ENCODE measurements at regions not wholly inside any gene's neighbourhood (a gene's known extent, or its start where the extent isn't known, plus 50 kb on each side); places are given as distances from the start of the nearest gene placed in this dataset.

- Histone ChIP-seq H3K4me3 (ENCODE audit: low read length) (no peak overlapping the region), H3K9me3 (ENCODE audit: control insufficient read depth, low read length) (no peaks in the 10 kb centered on the region), H3K36me3 (ENCODE audit: control insufficient read depth, insufficient read depth, low read length, severe bottlenecking) (no peaks in the 10 kb centered on the region), H3K4me1 (ENCODE audit: control insufficient read depth, insufficient read depth, low read length) (no peaks in the 10 kb centered on the region), H3K9ac (ENCODE audit: low read length) (no peak overlapping the region), H3K27me3 (replicated peaks; ENCODE audit: control insufficient read depth, insufficient read depth, low read length) (no peaks in the 10 kb centered on the region)
- DNase-seq (ENCODE audit: low read depth), result no peak
Observed at GRCh38 chr7:20839196-20839735, 52.6 kb upstream of the SP8 start.

DNA sequence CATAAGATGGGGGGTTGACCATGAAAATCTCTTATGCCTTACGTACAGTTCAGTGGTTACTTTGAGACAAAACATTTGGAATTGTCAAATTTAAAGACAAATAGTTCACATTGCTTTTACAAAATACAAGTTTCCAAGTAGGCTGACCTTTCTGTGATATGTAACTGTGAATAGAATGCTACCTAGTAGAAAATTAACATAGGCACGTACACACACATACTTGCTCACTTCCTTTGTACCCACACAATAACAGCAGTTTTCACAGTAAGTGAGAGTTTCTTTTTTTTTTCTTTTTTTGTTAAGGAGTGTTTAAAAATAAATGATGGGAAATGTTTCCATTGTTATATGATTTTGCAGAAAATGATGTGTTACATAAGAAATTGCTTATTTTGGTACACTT lies 53.3 kb upstream of the SP8 start:
- Histone ChIP-seq H3K9ac (ENCODE audit: low read length) (no peak overlapping the region), H3K4me3 (ENCODE audit: low read length) (no peak overlapping the region), H3K36me3 (ENCODE audit: control insufficient read depth, insufficient read depth, low read length, severe bottlenecking) (no peaks in the 10 kb centered on the region), H3K9me3 (ENCODE audit: control insufficient read depth, low read length) (no peaks in the 10 kb centered on the region), H3K27me3 (replicated peaks; ENCODE audit: control insufficient read depth, insufficient read depth, low read length) (no peaks in the 10 kb centered on the region), H3K4me1 (ENCODE audit: control insufficient read depth, insufficient read depth, low read length) (no peaks in the 10 kb centered on the region)
- no peak for DNase-seq (ENCODE audit: low read depth)

DNA sequence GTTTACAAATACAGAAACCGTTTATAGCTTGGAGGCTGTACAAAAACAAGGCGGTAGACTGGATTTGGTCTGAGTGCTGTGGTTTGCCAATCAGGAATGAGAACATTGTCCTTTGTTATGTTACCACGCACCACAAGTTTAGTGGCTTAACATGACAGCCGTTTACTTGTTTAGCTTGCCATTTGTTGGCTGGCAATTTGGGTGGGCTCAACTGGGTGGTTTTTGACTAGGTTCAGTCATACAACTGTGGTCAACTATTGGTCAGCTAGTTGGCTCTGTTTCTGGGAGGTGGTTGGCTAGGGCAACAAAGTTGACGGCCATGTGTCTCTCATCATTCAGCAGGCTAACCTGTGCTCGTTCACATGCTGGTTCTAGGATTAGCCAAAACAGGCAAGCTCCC lies 60.1 kb upstream of the SP8 start:
- Histone ChIP-seq H3K9me3 (ENCODE audit: control insufficient read depth, low read length) (no peaks in the 10 kb centered on the region), H3K36me3 (ENCODE audit: control insufficient read depth, insufficient read depth, low read length, severe bottlenecking) (no peaks in the 10 kb centered on the region), H3K4me3 (ENCODE audit: low read length) (no peak overlapping the region), H3K27me3 (replicated peaks; ENCODE audit: control insufficient read depth, insufficient read depth, low read length) (no peaks in the 10 kb centered on the region), H3K9ac (ENCODE audit: low read length) (no peak overlapping the region), H3K4me1 (ENCODE audit: control insufficient read depth, insufficient read depth, low read length) (no peaks in the 10 kb centered on the region)
- DNase-seq (ENCODE audit: low read depth), result no peak

- H3K36me3 ChIP-seq (ENCODE audit: control insufficient read depth, insufficient read depth, low read length, severe bottlenecking), result no peaks in the 10 kb centered on the region
- H3K27me3 ChIP-seq (replicated peaks; ENCODE audit: control insufficient read depth, insufficient read depth, low read length), result no peaks in the 10 kb centered on the region
- H3K9ac ChIP-seq (ENCODE audit: low read length), result no peak overlapping the region
- no peaks in the 10 kb centered on the region for H3K9me3 ChIP-seq (ENCODE audit: control insufficient read depth, low read length)
- no peaks in the 10 kb centered on the region for H3K4me1 ChIP-seq (ENCODE audit: control insufficient read depth, insufficient read depth, low read length)
- H3K4me3 ChIP-seq (ENCODE audit: low read length), result no peak overlapping the region
- no peak for DNase-seq (ENCODE audit: low read depth)
Observed at GRCh38 chr7:20858951-20859350, 72.3 kb upstream of the SP8 start.

DNA sequence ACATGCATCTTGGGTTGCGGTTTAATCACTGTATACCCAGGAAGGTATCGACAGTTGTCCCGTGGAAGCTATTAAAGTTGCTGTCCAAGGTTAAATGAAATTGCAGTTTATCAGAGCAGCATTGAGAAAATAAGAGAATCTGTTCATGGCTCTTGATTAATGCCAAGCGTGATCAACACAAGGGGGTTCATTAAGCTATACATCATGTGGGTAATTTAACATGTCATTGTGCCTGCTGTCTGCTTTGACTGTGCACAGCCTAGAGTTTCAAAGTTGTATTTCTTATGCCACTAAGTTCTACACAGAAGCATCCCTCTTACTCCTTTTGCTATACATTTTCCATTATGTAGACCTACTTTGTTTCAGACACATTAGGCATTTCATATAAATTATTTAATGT lies 74.8 kb upstream of the SP8 start:
- Histone ChIP-seq H3K4me1 (ENCODE audit: control insufficient read depth, insufficient read depth, low read length) (no peaks in the 10 kb centered on the region), H3K4me3 (ENCODE audit: low read length) (no peak overlapping the region), H3K27me3 (replicated peaks; ENCODE audit: control insufficient read depth, insufficient read depth, low read length) (no peaks in the 10 kb centered on the region), H3K9me3 (ENCODE audit: control insufficient read depth, low read length) (no peaks in the 10 kb centered on the region), H3K36me3 (ENCODE audit: control insufficient read depth, insufficient read depth, low read length, severe bottlenecking) (no peaks in the 10 kb centered on the region), H3K9ac (ENCODE audit: low read length) (no peak overlapping the region)
- DNase-seq (ENCODE audit: low read depth), result no peak

GRCh38 chr7:20862554-20862953 lies 75.9 kb upstream of the SP8 start:
- no peaks in the 10 kb centered on the region for H3K36me3 ChIP-seq (ENCODE audit: control insufficient read depth, insufficient read depth, low read length, severe bottlenecking)
- H3K9me3 ChIP-seq (ENCODE audit: control insufficient read depth, low read length), result no peaks in the 10 kb centered on the region
- no peaks in the 10 kb centered on the region for H3K27me3 ChIP-seq (replicated peaks; ENCODE audit: control insufficient read depth, insufficient read depth, low read length)
- no peak for DNase-seq (ENCODE audit: low read depth)
- no peaks in the 10 kb centered on the region for H3K4me1 ChIP-seq (ENCODE audit: control insufficient read depth, insufficient read depth, low read length)
- H3K4me3 ChIP-seq (ENCODE audit: low read length), result no peak overlapping the region
- H3K9ac ChIP-seq (ENCODE audit: low read length), result no peak overlapping the region

- no peaks in the 10 kb centered on the region for H3K4me1 ChIP-seq (ENCODE audit: control insufficient read depth, insufficient read depth, low read length)
- H3K4me3 ChIP-seq (ENCODE audit: low read length), result no peak overlapping the region
- no peaks in the 10 kb centered on the region for H3K9me3 ChIP-seq (ENCODE audit: control insufficient read depth, low read length)
Observed at GRCh38 chr7:20864221-20864620, 77.5 kb upstream of the SP8 start.

DNA sequence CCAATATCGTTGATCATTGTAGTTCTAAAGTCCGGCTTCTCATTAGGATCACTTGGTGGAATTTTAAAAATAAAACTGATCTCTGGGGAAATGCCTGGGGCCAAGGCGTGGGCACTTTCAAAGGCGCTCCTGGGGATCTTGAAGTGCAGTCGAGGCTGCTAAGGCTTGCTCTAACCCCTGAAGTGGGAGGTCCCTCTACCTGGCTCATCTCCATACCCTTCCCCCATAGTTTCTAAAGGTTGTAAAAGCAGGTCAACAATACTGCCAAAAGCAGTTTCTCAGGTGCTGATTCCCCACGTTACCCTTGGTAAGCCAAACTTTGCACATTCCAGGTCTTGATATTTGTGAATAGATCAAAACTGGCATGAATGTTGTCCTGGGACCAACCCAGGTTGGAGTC lies 79.0 kb upstream of the SP8 start:
- no peak for DNase-seq (ENCODE audit: low read depth)
- H3K9ac ChIP-seq (ENCODE audit: low read length), result no peak overlapping the region
- H3K36me3 ChIP-seq (ENCODE audit: control insufficient read depth, insufficient read depth, low read length, severe bottlenecking), result no peaks in the 10 kb centered on the region
- no peaks in the 10 kb centered on the region for H3K27me3 ChIP-seq (replicated peaks; ENCODE audit: control insufficient read depth, insufficient read depth, low read length)
- H3K4me3 ChIP-seq (ENCODE audit: low read length), result no peak overlapping the region
- no peaks in the 10 kb centered on the region for H3K9me3 ChIP-seq (ENCODE audit: control insufficient read depth, low read length)
- H3K4me1 ChIP-seq (ENCODE audit: control insufficient read depth, insufficient read depth, low read length), result no peaks in the 10 kb centered on the region

More at GRCh38 chr7:20864221-20864620, 77.5 kb upstream of the SP8 start:
- Histone ChIP-seq H3K9ac (ENCODE audit: low read length) (no peak overlapping the region), H3K27me3 (replicated peaks; ENCODE audit: control insufficient read depth, insufficient read depth, low read length) (no peaks in the 10 kb centered on the region), H3K36me3 (ENCODE audit: control insufficient read depth, insufficient read depth, low read length, severe bottlenecking) (no peaks in the 10 kb centered on the region)
- DNase-seq (ENCODE audit: low read depth), result no peak

GRCh38 chr7:20870977-20871376 lies 84.3 kb upstream of the SP8 start:
- no peaks in the 10 kb centered on the region for H3K9me3 ChIP-seq (ENCODE audit: control insufficient read depth, low read length)
- DNase-seq (ENCODE audit: low read depth), result no peak

DNA sequence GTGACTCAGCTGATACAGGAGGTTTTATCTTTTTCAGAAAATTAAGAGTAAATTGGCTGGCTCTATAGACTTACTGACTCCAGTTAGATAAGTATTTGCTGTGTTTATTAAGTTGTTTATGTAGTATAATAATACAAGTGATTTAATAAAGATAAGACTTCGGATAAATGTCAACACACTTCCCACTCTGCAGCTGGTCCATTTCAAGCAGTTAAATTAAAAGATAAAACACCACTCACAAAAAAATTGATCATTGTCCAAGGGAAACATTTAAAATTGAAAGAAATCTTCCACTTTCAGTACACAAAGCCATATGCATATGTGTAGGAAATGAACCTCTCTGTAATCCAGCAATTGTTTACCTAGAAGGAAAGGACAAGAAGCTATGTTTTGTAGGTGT lies 106.1 kb upstream of the SP8 start:
- H3K9ac ChIP-seq (ENCODE audit: low read length), result no peak overlapping the region
- H3K36me3 ChIP-seq (ENCODE audit: control insufficient read depth, insufficient read depth, low read length, severe bottlenecking), result no peaks in the 10 kb centered on the region
- H3K4me1 ChIP-seq (ENCODE audit: control insufficient read depth, insufficient read depth, low read length), result no peaks in the 10 kb centered on the region
- H3K9me3 ChIP-seq (ENCODE audit: control insufficient read depth, low read length), result no peaks in the 10 kb centered on the region
- H3K4me3 ChIP-seq (ENCODE audit: low read length), result no peak overlapping the region
- no peaks in the 10 kb centered on the region for H3K27me3 ChIP-seq (replicated peaks; ENCODE audit: control insufficient read depth, insufficient read depth, low read length)
- DNase-seq (ENCODE audit: low read depth), result no peak

More at GRCh38 chr7:20870977-20871376, 84.3 kb upstream of the SP8 start:
- H3K4me1 ChIP-seq (ENCODE audit: control insufficient read depth, insufficient read depth, low read length), result no peaks in the 10 kb centered on the region
- no peak overlapping the region for H3K9ac ChIP-seq (ENCODE audit: low read length)
- H3K4me3 ChIP-seq (ENCODE audit: low read length), result no peak overlapping the region
- no peaks in the 10 kb centered on the region for H3K36me3 ChIP-seq (ENCODE audit: control insufficient read depth, insufficient read depth, low read length, severe bottlenecking)
- H3K27me3 ChIP-seq (replicated peaks; ENCODE audit: control insufficient read depth, insufficient read depth, low read length), result no peaks in the 10 kb centered on the region

DNA sequence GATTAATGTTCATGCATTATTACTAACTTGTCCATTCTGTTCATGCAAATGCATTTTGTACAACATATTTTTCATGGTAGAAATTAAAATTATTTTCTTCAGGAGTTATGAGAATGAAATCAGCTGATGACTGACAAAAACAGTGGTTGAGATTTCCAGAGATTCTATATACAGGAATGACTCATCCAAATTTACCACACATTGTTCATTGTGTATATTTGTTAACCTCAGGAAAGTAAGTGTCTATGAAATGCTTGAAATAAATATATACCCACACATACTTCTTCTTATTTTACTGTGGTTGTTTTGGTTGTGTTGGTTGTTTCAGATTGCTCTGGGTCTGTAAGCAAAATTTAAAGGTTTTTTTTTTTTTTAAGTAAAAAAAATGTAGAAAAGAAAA lies 108.1 kb upstream of the SP8 start:
- no peaks in the 10 kb centered on the region for H3K9me3 ChIP-seq (ENCODE audit: control insufficient read depth, low read length)
- no peak overlapping the region for H3K4me3 ChIP-seq (ENCODE audit: low read length)
- no peaks in the 10 kb centered on the region for H3K4me1 ChIP-seq (ENCODE audit: control insufficient read depth, insufficient read depth, low read length)
- DNase-seq (ENCODE audit: low read depth), result no peak
- no peaks in the 10 kb centered on the region for H3K36me3 ChIP-seq (ENCODE audit: control insufficient read depth, insufficient read depth, low read length, severe bottlenecking)
- no peaks in the 10 kb centered on the region for H3K27me3 ChIP-seq (replicated peaks; ENCODE audit: control insufficient read depth, insufficient read depth, low read length)
- no peak overlapping the region for H3K9ac ChIP-seq (ENCODE audit: low read length)

- no peak overlapping the region for H3K4me3 ChIP-seq (ENCODE audit: low read length)
- H3K27me3 ChIP-seq (replicated peaks; ENCODE audit: control insufficient read depth, insufficient read depth, low read length), result no peaks in the 10 kb centered on the region
- H3K9me3 ChIP-seq (ENCODE audit: control insufficient read depth, low read length), result no peaks in the 10 kb centered on the region
- no peak overlapping the region for H3K9ac ChIP-seq (ENCODE audit: low read length)
- H3K36me3 ChIP-seq (ENCODE audit: control insufficient read depth, insufficient read depth, low read length, severe bottlenecking), result no peaks in the 10 kb centered on the region
- DNase-seq (ENCODE audit: low read depth), result no peak
- no peaks in the 10 kb centered on the region for H3K4me1 ChIP-seq (ENCODE audit: control insufficient read depth, insufficient read depth, low read length)
Observed at GRCh38 chr7:20895563-20895962, 108.9 kb upstream of the SP8 start.

Data from adipocyte (in vitro differentiated cells).